HG03060 (cell line): ENCODE measurements at regions not wholly inside any gene's neighbourhood (a gene's known extent, or its start where the extent isn't known, plus 50 kb on each side); places are given as distances from the start of the nearest gene placed in this dataset.
"Not testable (repeated sequence)": the region's sequence is repeated elsewhere in the genome, so short reads cannot be mapped to it uniquely, and the experiment has no call there.

Experiments
- ATAC-seq: cut with Tn5 transposase; IDR thresholded peaks from one replicate; pipeline ENCODE4 v1.9.1; 2021; ENCODE audit warnings: low read depth, moderate number of reproducible peaks; ENCODE audit not compliant: unreplicated experiment

DNA sequence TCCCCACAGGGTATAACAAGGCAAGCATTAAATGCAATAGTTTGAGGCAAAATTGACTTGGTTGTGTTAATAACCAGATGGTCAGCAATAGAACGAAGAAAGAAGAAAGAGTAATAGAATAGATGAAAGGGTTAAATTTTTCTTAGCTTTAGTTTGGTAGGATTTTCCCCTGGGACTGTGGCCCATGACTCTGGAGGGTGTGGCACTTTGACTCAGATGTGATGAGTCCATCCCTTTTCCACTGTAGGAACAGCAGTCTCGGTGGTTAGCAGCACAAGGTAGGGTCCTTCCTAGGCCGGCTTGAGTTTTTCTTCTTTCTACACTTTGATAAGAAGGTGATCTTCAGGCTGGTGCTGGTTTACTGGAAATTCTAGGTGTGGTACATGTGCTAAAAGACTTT is 321.0 kb downstream of the CGGBP1 start:
- not testable (repeated sequence) for ATAC-seq

DNA sequence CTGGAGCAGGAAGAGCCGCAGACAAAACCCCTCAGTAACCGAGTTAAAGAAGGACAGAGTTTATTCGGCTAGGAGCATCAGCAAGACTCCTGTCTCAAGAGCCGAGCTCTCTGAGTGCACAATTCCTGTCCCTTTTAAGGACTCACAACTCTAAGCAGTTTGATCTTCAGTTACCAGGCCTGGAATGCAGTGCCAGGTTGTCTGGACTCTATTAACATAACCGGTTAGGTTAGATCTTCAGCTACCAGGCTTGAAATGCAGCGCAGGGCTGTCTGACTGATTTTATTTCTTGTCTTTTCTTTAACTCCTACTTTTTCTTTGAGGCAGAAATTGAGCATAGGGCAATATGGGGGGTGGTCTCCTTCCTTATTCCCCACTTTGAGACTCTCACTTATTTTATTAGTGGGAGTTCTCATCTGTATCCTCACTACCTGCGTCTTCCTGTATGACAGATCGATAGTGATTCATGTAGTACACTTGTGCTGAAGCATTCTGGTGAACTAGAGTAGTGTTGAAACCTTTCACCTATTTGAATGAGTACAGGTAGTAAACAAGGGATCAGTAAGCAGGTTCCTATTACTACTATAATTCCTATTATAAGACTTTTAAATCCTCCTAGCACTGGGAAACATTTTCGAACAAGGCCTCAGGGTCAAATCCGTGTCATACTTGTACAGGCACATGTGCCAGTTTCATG is 325.0 kb downstream of the CGGBP1 start:
- ATAC-seq, result no peak

DNA sequence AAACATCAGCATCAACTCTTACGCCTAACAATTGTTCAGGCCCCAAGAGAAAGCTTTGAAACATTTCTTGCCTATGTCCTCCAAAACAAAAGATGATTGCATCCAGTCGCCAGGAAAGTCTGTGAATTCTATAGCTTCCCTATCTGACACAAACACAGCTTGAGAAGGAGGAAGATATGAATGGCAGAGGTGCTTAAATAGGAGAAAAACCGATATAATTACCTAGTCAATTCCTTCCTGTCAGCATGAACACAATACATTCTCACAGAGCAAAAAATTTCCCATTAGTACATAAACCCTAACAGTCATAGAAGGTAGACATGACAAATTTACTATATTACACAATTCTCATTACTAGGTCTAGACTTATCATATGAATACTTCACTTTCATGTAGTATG is 326.5 kb downstream of the CGGBP1 start:
- no peak for ATAC-seq

DNA sequence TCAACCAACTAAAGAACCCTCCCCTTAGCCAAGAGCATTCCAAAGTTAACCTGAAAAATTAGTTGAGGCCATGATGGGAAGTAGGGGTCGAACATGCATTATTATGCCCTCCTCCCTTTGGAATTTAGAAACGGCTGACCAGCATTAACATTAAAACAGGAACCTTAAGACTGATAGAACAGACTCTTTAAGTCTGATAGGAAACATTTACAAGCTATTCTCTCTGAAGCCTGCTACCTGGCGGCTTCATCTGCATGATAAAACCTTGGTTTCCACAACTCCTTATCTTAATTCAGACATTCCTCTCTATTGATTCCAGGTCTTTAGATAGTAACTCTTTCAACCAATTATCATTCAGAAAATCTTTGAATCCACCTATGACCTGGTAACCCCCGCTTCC is 331.0 kb downstream of the CGGBP1 start:
- no peak for ATAC-seq

DNA sequence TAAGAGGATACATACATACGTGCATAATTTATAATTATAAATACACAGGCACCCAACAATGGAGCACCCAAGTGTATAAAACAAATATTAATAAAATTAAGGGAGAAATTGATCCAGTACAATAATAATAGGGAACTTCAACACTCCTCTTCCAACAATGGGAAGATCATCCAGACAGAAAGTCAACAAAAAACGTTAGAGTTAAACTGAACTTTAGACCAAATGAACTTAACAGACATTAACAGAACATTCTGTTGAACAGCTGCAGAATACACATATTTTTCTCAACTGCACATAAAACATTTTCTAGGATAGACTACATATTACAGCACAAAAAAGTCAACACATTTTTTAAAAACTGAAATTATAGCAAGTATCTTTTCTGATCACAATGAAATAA is 339.7 kb downstream of the CGGBP1 start:
- ATAC-seq, result no peak

DNA sequence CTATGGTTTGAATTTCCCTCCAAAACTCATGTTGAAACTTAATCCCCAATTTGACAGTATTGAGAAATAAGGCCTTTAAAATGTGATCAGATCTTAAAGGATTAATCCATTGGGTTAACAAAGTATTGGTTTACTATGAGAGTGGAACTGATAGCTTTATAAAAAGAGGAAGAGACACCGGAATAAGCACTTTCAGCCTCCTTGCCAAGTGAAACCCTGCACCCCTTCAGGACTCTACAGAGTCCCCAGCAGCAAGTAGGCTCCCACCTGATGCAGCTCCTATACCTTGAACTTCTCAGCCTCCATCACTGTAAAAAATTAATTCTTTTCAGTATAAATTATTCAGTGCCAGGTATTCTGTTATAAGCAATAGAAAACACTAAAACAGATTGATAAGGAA is 348.3 kb downstream of the CGGBP1 start:
- no peak for ATAC-seq

GRCh38 chr3:87710028-87710427 is 348.8 kb downstream of the CGGBP1 start:
- ATAC-seq, result no peak

GRCh38 chr3:87706176-87706575 is 352.6 kb downstream of the CGGBP1 start:
- ATAC-seq, result no peak

DNA sequence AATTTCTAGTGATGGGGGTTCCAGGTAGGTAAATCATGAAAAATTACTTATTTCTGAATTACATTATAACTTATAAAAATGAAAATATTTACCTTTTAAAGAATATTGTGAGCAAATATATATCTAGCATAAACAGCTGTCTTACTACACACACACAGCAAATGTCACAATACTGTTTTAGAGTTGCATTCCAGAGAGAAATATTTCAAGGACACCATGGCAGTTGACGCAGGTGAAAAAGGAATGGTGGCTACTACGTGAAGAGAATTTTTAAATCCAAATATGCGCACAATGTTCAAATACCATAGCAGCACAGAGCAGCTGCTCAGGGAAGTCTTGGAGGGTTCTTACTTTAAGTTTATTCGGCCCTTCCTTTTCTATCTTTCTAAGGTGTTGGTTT is 356.2 kb downstream of the CGGBP1 start:
- ATAC-seq, result no peak

DNA sequence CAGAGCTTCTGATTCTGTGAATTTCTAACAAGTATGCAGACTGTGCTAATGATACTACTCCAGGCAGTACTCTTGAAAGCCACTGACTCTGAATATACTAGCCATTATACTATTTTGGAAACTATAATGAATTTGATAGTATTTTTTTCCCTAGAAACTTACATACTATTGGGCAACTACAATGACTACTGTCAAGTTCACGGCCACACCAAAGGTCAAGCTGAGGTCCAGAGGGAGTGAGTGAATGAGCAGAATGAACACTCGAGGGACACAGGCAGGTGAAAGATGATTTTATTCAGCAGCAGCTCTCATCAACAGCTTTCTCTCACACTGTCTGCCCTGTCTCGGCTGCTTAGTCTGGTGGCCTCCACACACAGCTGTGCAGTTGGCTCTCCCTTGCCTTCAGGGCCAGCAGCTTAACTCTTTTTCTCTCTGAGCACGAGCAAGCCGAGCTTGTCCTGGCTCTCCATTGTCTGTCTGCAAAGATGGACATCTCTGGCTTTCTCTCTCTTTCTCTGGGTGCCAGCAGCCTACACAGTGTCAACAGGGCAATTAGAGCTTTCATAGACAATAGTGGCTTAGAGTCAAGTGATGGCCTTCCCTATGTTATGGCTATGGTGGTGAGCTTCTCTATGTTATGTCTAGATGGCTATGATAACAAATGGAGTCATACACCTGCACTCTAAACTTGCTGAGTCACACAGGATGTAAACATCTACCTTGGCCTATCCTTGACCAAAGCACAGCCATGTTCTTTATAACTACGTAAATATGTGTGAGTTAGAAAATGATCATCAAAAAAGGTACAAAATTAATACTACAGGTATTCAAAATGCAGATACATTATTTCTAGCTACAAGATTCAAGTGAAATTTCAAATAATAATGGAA is 362.4 kb downstream of the CGGBP1 start:
- ATAC-seq, result no peak

DNA sequence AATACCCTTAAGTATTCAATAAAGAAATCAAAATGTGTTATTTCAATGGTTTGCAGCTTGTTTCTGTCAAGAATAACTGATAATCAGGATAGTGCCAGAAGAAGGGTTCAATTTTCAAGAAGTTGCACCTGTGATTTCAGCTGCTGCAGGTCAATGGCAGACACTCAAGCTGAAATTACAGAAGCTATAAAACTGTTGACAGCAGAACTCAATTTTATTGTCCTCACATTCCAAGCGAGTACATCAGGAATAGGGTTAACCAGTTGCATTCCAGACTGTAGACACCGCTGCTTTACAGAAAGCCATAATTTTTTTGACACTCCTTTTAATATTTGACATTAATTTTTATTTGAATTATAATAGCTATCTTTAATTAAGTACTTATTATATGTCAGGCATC is 364.1 kb downstream of the CGGBP1 start:
- ATAC-seq, result no peak

GRCh38 chr3:87691109-87691508 is 367.7 kb downstream of the CGGBP1 start:
- no peak for ATAC-seq

GRCh38 chr3:87678984-87679660 is 379.7 kb downstream of the CGGBP1 start:
- not testable (repeated sequence) for ATAC-seq

- peak; percentile 99 for ATAC-seq
Observed at GRCh38 chr3:87674397-87675161, 384.2 kb downstream of the CGGBP1 start.

- no peak for ATAC-seq
Observed at GRCh38 chr3:87673132-87673531, 385.7 kb downstream of the CGGBP1 start.

DNA sequence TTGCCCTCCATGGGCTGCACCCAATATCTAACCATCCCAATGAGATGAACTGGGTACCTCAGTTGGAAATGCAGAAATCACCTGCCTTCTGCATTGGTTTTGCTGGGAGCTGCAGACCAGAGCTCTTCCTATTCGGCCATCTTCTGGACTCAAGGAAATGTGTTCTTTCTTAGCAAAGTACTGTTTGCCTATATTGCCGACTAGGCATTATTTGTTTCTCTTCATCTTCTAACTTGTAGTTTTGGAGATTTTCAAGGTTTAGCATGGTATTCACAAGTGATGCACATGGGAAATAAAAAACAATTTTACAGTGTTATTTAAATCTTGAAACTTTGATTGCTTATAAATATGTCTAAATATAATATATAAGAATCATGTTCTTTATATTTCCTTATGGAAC is 377.8 kb upstream of the POU1F1 start:
- no peak for ATAC-seq

- not testable (repeated sequence) for ATAC-seq
Observed at GRCh38 chr3:87653138-87653537, 376.8 kb upstream of the POU1F1 start.

- ATAC-seq, result no peak
Observed at GRCh38 chr3:87634426-87634825, 358.0 kb upstream of the POU1F1 start.

GRCh38 chr3:87627316-87627715 is 350.9 kb upstream of the POU1F1 start:
- no peak for ATAC-seq

DNA sequence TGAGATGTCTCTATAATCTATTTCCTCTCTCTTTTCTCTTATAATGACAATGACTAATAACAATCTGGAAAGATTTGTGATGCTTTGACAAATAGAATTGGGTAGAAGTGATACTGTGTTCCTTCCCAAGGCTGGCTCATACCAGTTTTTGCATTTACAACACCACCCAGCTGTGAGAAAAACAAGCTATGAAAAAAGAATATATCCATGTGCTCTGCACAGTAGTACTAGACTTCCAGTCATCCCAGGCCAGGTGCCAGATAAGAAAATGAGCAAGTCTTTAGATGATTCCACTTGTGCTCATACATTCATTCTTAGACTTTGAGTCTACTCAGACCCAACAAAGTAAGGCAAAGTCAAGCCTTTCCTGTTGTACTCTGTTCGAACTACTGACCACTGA is 350.2 kb upstream of the POU1F1 start:
- no peak for ATAC-seq

DNA sequence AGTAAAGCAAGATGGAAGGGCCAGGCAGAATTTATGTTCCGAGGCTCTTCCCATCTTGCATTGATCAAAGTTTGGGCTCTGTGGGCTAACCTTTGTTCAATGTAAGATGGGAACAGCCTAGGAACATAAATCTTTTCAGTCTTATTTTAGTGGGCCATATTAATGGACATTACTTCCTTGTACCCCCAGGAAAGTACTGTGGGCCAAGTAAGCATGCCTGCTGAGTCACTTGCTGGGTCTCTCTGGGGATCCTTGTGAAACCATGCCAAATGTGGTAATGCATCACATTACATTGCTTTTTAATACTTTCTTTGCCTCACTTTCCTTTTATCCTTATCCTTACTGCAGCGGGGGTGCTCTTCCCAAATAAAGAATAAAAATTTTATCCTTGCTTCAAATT is 349.5 kb upstream of the POU1F1 start:
- no peak for ATAC-seq
